Hematopoietic multipotent progenitor cell (in vitro differentiated cells): ENCODE measurements at regions not wholly inside any gene's neighbourhood (a gene's known extent, or its start where the extent isn't known, plus 50 kb on each side); places are given as distances from the start of the nearest gene placed in this dataset.

Experiments used
- DNase-seq, 3 donors: peaks; one replicate each; pipeline ENCODE4 v3.0.0-alpha.2; 2011 to 2015; ENCODE audit warnings: low read depth in 2 of 3, low spot score in 2 of 3

- DNase-seq, result no peak
Measured at GRCh38 chr5:5816960-5817359, 394.5 kb downstream of the ICE1 start.

- DNase-seq, result no peak
Measured at GRCh38 chr5:5813441-5813840, 391.0 kb downstream of the ICE1 start.

GRCh38 chr5:5810461-5810860 is 388.0 kb downstream of the ICE1 start:
- DNase-seq, result no peak

GRCh38 chr5:5805916-5806315 is 383.4 kb downstream of the ICE1 start:
- no peak for DNase-seq

GRCh38 chr5:5804478-5805233 is 382.2 kb downstream of the ICE1 start:
- no peak for DNase-seq

- no peak for DNase-seq
Measured at GRCh38 chr5:5800801-5801761, 378.6 kb downstream of the ICE1 start.

GRCh38 chr5:5799826-5800225 is 377.3 kb downstream of the ICE1 start:
- no peak for DNase-seq

GRCh38 chr5:5799229-5799628 is 376.8 kb downstream of the ICE1 start:
- DNase-seq, result no peak

- DNase-seq, result no peak
Measured at GRCh38 chr5:5798462-5798861, 376.0 kb downstream of the ICE1 start.

- DNase-seq, result no peak
Measured at GRCh38 chr5:5798041-5798440, 375.6 kb downstream of the ICE1 start.

- no peak for DNase-seq
Measured at GRCh38 chr5:5795074-5795771, 372.7 kb downstream of the ICE1 start.

- DNase-seq, result no peak
Measured at GRCh38 chr5:5794118-5794560, 371.7 kb downstream of the ICE1 start.

GRCh38 chr5:5793242-5794117 is 371.0 kb downstream of the ICE1 start:
- no peak for DNase-seq

GRCh38 chr5:5792106-5792505 is 369.6 kb downstream of the ICE1 start:
- DNase-seq, result no peak

GRCh38 chr5:5788793-5789192 is 366.3 kb downstream of the ICE1 start:
- DNase-seq, result no peak

GRCh38 chr5:5787373-5787772 is 364.9 kb downstream of the ICE1 start:
- no peak for DNase-seq

GRCh38 chr5:5784101-5784500 is 361.6 kb downstream of the ICE1 start:
- DNase-seq, result no peak

GRCh38 chr5:5783021-5783420 is 360.5 kb downstream of the ICE1 start:
- DNase-seq, result no peak

GRCh38 chr5:5782402-5782801 is 359.9 kb downstream of the ICE1 start:
- no peak for DNase-seq

GRCh38 chr5:5781335-5781734 is 358.9 kb downstream of the ICE1 start:
- DNase-seq, result no peak
